GM12891 (cell line): ENCODE measurements at regions not wholly inside any gene's neighbourhood (a gene's known extent, or its start where the extent isn't known, plus 50 kb on each side); places are given as distances from the start of the nearest gene placed in this dataset.

Source experiments
- DNase-seq: peaks from one replicate; pipeline ENCODE4 v3.0.0; 2011; ENCODE audit warnings: low spot score; ENCODE audit not compliant: insufficient read length
- FAIRE-seq: peaks from 2 replicates; lab custom pipeline; 2011; peaks lifted over from hg19 to GRCh38; lab: Jason Lieb, UNC
- PAX5 ChIP-seq: IDR thresholded peaks from 2 replicates; pipeline ENCODE4 v1.6.1; 2011; ENCODE audit warnings: low read length, moderate library complexity, mild to moderate bottlenecking; ENCODE audit not compliant: insufficient read depth, severe bottlenecking
- POLR2A ChIP-seq: IDR thresholded peaks from 2 replicates; pipeline ENCODE4 v1.6.1; 2011; ENCODE audit warnings: low read depth, low read length, control low read depth
- POLR2AphosphoS5 ChIP-seq: IDR thresholded peaks from 2 replicates; pipeline ENCODE4 v1.6.1; 2011; ENCODE audit warnings: low read depth, low read length, control low read depth
- POU2F2 ChIP-seq: IDR thresholded peaks from 2 replicates; pipeline ENCODE4 v1.6.1; 2011; ENCODE audit warnings: low read depth, mild to moderate bottlenecking, control low read depth, low read length, moderate library complexity
- SPI1 ChIP-seq: IDR thresholded peaks from 2 replicates; pipeline ENCODE4 v1.6.1; 2011; ENCODE audit warnings: low read depth, low read length, control low read depth
- TAF1 ChIP-seq: IDR thresholded peaks from 2 replicates; pipeline ENCODE4 v1.6.1; 2011; ENCODE audit warnings: low read depth, low read length, control low read depth

GRCh38 chr12:89016970-89017778 is 335.1 kb downstream of the DUSP6 start:
- TF ChIP-seq PAX5 (no peak), POU2F2 (no peak), TAF1 (no peak), POLR2A (no peak), SPI1 (no peak), POLR2AphosphoS5 (no peak)
- FAIRE-seq = peak; percentile 51
- no peak for DNase-seq

DNA sequence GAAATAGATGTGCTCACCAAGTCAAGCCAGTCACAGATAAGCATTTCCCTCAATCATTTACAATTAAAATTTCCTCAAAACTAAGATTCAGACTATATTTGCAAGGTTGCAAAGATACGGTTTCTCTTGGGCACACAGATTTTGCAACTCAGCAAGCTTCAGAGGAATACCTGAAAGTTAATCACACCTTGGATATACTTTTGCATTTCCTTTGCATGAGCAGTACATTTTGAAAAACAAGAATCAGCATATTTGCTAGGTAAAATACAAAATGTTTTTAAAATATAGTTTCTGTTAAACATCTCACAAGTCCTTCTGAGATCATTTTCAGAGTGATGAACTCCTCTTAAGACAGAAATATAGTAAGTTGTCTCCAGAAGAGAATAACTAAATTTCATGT is 336.9 kb downstream of the DUSP6 start:
- DNase-seq = no peak
- no peak for FAIRE-seq
- TF ChIP-seq PAX5 (no peak), POLR2AphosphoS5 (no peak), POU2F2 (no peak), TAF1 (no peak), SPI1 (no peak), POLR2A (no peak)

- DNase-seq (no peak), FAIRE-seq (no peak)
- no peak for TF ChIP-seq POLR2A
- no peak for TF ChIP-seq POU2F2
- TF ChIP-seq PAX5 = no peak
- TF ChIP-seq POLR2AphosphoS5 = no peak
- no peak for TF ChIP-seq SPI1
- TF ChIP-seq TAF1 = no peak
These were observed 353.9 kb downstream of the DUSP6 start for GRCh38 chr12:88998421-88998820.

- TF ChIP-seq PAX5 (no peak), POU2F2 (no peak), POLR2AphosphoS5 (no peak), TAF1 (no peak), POLR2A (no peak), SPI1 (no peak)
- DNase-seq = no peak
- no peak for FAIRE-seq
These were observed 356.0 kb downstream of the DUSP6 start for GRCh38 chr12:88996200-88996788.

GRCh38 chr12:88994971-88995370 is 357.3 kb downstream of the DUSP6 start:
- no peak for DNase-seq
- TF ChIP-seq POLR2A = no peak
- no peak for TF ChIP-seq SPI1
- TF ChIP-seq POLR2AphosphoS5 = no peak
- TF ChIP-seq POU2F2 = no peak
- TF ChIP-seq TAF1 = no peak
- no peak for TF ChIP-seq PAX5
- FAIRE-seq = no peak

DNA sequence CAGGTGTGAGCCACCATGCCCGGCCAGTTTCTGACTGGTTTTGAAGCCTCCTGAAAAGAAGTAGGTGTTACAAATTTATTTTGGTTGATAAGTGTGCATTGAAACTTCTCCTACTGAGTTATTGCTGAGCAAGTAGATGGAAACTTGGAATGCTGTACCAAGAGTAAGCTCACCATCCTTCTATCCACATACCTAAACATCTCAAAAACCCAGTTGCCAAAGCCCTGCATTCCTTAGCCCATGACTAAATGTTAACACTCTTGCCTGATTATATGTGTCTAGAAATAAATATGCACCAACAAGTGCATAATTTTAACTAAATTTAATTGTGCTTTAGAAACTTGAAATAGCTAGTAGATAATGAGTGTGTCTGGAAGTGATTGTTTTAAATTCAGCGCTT is 357.8 kb downstream of the DUSP6 start:
- DNase-seq (no peak), FAIRE-seq (no peak)
- TF ChIP-seq POU2F2 (no peak), POLR2A (no peak), SPI1 (no peak), POLR2AphosphoS5 (no peak), TAF1 (no peak), PAX5 (no peak)

DNA sequence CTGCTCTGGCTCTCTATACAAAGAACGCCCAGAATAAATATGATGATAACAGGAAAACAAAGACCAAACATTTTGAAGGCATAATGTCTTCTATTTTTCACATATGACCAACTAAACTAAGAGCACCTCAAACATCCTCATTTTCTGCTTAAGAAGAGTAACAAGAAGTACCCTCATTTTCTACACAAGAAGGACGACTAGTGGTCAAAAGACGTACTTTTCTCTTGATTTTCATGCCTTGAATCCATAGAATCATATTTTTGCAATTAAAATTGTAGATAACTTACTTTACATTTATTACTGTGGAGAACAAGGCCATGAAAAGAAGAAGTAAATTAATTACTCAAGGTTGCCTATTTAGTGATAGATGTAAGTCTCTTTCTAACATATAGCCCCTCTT is 358.6 kb downstream of the DUSP6 start:
- FAIRE-seq = no peak
- no peak for DNase-seq
- no peak for TF ChIP-seq SPI1
- TF ChIP-seq TAF1 = no peak
- no peak for TF ChIP-seq POLR2AphosphoS5
- no peak for TF ChIP-seq PAX5

DNA sequence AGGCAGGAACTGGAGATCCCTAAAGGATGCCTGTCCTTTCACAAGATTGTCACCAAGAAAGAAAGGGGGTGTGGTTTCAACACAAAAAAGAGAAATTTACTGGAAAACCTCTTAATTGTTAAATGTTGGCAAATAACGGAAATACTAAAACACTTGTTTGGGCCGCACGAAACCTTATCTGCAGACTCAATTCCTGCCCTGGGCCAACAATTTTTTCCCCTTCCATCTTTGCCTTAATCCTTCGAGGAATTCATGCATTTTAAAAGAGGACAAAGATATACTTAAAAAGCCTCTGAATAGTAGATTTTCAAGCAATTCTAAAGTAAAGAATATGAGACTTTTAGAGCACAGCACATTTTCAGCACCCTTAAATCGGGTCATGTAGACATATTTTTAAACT is 366.2 kb downstream of the DUSP6 start:
- FAIRE-seq = no peak
- DNase-seq = no peak
- TF ChIP-seq PAX5 (no peak), TAF1 (no peak), SPI1 (no peak), POLR2AphosphoS5 (no peak), POU2F2 (no peak), POLR2A (no peak)

DNA sequence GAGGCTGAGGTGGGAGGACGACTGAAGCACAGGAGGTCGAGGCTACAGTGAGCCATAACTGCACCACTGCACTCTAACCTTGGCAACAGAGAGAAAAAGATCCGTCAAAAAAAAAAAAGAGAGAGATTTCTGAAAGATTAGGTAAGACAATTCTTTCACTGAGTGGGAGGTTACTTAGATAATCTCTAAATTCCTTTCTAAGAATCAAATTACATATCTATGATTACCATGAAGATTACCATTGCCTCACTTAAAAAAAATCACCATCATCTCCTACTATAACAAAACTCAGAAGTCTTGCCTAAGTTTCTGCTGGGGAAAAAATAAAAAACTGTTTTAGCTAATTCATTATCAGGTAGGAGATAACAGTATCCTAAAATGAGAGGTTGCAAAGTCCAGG is 366.7 kb downstream of the DUSP6 start:
- DNase-seq (no peak), FAIRE-seq (no peak)
- TF ChIP-seq POLR2AphosphoS5 = no peak
- TF ChIP-seq PAX5 = no peak
- TF ChIP-seq POU2F2 = no peak
- no peak for TF ChIP-seq TAF1
- TF ChIP-seq SPI1 = no peak
- no peak for TF ChIP-seq POLR2A
